HL-60 (cell line): ENCODE measurements at regions not wholly inside any gene's neighbourhood (a gene's known extent, or its start where the extent isn't known, plus 50 kb on each side); places are given as distances from the start of the nearest gene placed in this dataset.

Experiments
- GABPA ChIP-seq: IDR thresholded peaks from 2 replicates; pipeline ENCODE4 v1.6.1; 2012; ENCODE audit warnings: low read depth
- POLR2AphosphoS5 ChIP-seq: IDR thresholded peaks from 2 replicates; pipeline ENCODE4 v1.6.1; 2012; ENCODE audit warnings: low read depth
- TF ChIP-seq, protein P1 (sequence below): IDR thresholded peaks from one replicate; pipeline ENCODE4 v1.5.1; 2011; ENCODE audit warnings: low read length, control low read depth, inconsistent platforms; ENCODE audit not compliant: insufficient read depth
- TF ChIP-seq, protein P2 (sequence below): IDR thresholded peaks from 2 replicates; pipeline ENCODE4 v1.6.1; 2012; ENCODE audit warnings: low read depth; ENCODE audit not compliant: insufficient replicate concordance

DNA sequence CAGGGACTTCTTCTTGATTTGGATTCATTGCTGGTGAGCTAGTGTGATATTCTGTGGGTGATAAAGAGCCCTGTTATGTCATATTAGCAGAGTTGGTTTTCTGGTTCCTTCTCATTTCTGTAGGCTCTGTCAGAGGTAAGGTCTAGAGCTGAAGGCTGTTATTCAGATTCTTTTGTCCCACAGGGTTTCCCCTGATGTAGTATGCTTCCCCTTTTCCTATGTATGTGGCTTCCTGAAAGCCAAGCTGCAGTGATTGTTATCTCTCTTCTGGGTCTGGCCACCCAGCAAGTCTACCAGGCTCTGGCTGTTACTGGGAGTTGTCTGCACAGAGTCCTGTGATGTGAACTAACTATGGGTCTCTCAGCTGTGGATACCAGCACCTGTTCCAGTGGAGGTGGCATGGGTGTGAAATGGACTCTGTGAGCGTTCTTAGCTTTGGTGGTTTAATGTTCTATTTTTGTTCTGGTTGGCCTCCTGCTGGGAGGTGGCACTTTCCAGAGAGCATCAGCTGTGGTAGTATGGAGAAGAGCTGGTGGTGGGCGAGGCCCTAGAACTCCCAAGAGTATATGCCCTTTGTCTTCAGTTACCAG is 373.7 kb downstream of the AR start:
- TF ChIP-seq, protein P1, sequence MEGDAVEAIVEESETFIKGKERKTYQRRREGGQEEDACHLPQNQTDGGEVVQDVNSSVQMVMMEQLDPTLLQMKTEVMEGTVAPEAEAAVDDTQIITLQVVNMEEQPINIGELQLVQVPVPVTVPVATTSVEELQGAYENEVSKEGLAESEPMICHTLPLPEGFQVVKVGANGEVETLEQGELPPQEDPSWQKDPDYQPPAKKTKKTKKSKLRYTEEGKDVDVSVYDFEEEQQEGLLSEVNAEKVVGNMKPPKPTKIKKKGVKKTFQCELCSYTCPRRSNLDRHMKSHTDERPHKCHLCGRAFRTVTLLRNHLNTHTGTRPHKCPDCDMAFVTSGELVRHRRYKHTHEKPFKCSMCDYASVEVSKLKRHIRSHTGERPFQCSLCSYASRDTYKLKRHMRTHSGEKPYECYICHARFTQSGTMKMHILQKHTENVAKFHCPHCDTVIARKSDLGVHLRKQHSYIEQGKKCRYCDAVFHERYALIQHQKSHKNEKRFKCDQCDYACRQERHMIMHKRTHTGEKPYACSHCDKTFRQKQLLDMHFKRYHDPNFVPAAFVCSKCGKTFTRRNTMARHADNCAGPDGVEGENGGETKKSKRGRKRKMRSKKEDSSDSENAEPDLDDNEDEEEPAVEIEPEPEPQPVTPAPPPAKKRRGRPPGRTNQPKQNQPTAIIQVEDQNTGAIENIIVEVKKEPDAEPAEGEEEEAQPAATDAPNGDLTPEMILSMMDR, result no peak
- TF ChIP-seq POLR2AphosphoS5 (no peak), GABPA (no peak)
- TF ChIP-seq, protein P2, sequence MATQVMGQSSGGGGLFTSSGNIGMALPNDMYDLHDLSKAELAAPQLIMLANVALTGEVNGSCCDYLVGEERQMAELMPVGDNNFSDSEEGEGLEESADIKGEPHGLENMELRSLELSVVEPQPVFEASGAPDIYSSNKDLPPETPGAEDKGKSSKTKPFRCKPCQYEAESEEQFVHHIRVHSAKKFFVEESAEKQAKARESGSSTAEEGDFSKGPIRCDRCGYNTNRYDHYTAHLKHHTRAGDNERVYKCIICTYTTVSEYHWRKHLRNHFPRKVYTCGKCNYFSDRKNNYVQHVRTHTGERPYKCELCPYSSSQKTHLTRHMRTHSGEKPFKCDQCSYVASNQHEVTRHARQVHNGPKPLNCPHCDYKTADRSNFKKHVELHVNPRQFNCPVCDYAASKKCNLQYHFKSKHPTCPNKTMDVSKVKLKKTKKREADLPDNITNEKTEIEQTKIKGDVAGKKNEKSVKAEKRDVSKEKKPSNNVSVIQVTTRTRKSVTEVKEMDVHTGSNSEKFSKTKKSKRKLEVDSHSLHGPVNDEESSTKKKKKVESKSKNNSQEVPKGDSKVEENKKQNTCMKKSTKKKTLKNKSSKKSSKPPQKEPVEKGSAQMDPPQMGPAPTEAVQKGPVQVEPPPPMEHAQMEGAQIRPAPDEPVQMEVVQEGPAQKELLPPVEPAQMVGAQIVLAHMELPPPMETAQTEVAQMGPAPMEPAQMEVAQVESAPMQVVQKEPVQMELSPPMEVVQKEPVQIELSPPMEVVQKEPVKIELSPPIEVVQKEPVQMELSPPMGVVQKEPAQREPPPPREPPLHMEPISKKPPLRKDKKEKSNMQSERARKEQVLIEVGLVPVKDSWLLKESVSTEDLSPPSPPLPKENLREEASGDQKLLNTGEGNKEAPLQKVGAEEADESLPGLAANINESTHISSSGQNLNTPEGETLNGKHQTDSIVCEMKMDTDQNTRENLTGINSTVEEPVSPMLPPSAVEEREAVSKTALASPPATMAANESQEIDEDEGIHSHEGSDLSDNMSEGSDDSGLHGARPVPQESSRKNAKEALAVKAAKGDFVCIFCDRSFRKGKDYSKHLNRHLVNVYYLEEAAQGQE, result no peak
